ENCODE measurements at regions not wholly inside any gene's neighbourhood (a gene's known extent, or its start where the extent isn't known, plus 50 kb on each side); places are given as distances from the start of the nearest gene placed in this dataset.

DNA sequence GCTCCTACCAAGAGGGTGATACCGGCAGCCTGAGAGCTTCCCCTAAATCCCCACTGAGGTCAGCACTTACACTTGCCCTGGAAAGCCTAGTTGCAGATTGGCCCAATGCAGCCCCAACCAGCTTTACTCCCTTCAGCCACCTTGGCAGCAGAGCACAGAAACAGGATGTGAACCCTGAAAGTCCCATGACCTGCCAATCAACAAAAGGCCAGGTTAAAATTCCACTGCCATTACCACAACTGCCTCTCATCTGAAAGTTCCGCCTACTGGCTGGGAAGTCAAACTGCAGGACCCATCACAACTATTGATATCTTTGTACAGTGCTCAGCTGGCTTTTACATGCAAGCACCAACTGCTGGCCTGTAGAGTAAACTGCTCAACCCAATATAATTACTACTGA lies 156.2 kb downstream of the ZMAT3 start:
- no peaks in the 10 kb centered on the region for H3K27me3 ChIP-seq (ENCODE audit: insufficient read depth, low read depth, low read length)
- no peak for TF ChIP-seq POLR2AphosphoS5 (IDR thresholded peaks at IDR 0.05)
- TF ChIP-seq SMC3 (conservative IDR thresholded peaks at IDR 0.05; ENCODE audit: poor library complexity), result no peak
- no peak for TF ChIP-seq TAF1 (IDR thresholded peaks at IDR 0.05; ENCODE audit: low read depth)
- TF ChIP-seq REST (IDR thresholded peaks at IDR 0.05; ENCODE audit: borderline replicate concordance), result no peak
- no peak for TF ChIP-seq RAD21 (conservative IDR thresholded peaks at IDR 0.05)
- TF ChIP-seq EZH2 (IDR thresholded peaks at IDR 0.05; ENCODE audit: borderline replicate concordance, insufficient read depth, low read length, poor library complexity, severe bottlenecking), result no peak
- no peak for TF ChIP-seq EP300 (conservative IDR thresholded peaks at IDR 0.05; ENCODE audit: poor library complexity, severe bottlenecking)
- TF ChIP-seq, protein P1, sequence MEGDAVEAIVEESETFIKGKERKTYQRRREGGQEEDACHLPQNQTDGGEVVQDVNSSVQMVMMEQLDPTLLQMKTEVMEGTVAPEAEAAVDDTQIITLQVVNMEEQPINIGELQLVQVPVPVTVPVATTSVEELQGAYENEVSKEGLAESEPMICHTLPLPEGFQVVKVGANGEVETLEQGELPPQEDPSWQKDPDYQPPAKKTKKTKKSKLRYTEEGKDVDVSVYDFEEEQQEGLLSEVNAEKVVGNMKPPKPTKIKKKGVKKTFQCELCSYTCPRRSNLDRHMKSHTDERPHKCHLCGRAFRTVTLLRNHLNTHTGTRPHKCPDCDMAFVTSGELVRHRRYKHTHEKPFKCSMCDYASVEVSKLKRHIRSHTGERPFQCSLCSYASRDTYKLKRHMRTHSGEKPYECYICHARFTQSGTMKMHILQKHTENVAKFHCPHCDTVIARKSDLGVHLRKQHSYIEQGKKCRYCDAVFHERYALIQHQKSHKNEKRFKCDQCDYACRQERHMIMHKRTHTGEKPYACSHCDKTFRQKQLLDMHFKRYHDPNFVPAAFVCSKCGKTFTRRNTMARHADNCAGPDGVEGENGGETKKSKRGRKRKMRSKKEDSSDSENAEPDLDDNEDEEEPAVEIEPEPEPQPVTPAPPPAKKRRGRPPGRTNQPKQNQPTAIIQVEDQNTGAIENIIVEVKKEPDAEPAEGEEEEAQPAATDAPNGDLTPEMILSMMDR (IDR thresholded peaks at IDR 0.05; ENCODE audit: poor library complexity, severe bottlenecking), result no peak
- no peak for TF ChIP-seq MXI1 (conservative IDR thresholded peaks at IDR 0.05; ENCODE audit: poor library complexity, severe bottlenecking)
- no peaks in the 10 kb centered on the region for H3K9me2 ChIP-seq (ENCODE audit: insufficient read depth, low read length)
- H3K27ac ChIP-seq (ENCODE audit: low read length), result no peak overlapping the region
- H2AFZ ChIP-seq (ENCODE audit: low read depth, low read length), result no peak overlapping the region
- H4K20me1 ChIP-seq (ENCODE audit: insufficient read depth), result no peaks in the 10 kb centered on the region
- no peaks in the 10 kb centered on the region for H3K36me3 ChIP-seq (ENCODE audit: insufficient read depth, low read length)
- no peak overlapping the region for H3K9ac ChIP-seq (ENCODE audit: low read length)
- no peak overlapping the region for H3K4me2 ChIP-seq (ENCODE audit: low read length)
- no peak overlapping the region for H3K4me3 ChIP-seq (ENCODE audit: low read length)
- no peaks in the 10 kb centered on the region for H3K79me2 ChIP-seq (replicated peaks; ENCODE audit: insufficient read depth, low read length)
- H3F3A ChIP-seq (ENCODE audit: insufficient read depth, low read length, poor library complexity, severe bottlenecking), result no peaks in the 10 kb centered on the region
- peaks cover 13% of the 10 kb centered on the region for H3K9me3 ChIP-seq (ENCODE audit: low read length)

DNA sequence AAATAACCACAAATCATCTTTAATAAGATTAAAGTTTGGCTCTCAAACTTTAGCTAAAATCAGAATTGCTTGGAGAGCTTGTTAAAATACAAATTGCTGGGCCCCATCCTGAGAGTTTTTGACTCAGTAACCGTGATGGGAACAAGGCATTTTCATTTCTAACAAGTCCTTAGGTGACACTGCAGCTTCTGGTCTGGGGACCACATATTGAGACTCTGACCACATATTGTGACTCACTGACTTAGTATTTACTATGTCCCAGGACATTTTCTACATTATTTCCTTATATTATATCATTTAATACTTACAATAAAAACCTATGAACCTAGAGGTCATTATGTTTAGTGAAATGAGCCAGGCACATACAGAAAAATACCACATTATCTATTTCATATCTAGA lies 164.5 kb downstream of the ZMAT3 start:
- no peaks in the 10 kb centered on the region for H3K79me2 ChIP-seq (replicated peaks; ENCODE audit: insufficient read depth, low read length)
- H3K27ac ChIP-seq (ENCODE audit: low read length), result no peak overlapping the region
- TF ChIP-seq SMC3 (conservative IDR thresholded peaks at IDR 0.05; ENCODE audit: poor library complexity) (no peak), REST (IDR thresholded peaks at IDR 0.05; ENCODE audit: borderline replicate concordance) (no peak), TAF1 (IDR thresholded peaks at IDR 0.05; ENCODE audit: low read depth) (no peak), MXI1 (conservative IDR thresholded peaks at IDR 0.05; ENCODE audit: poor library complexity, severe bottlenecking) (no peak), RAD21 (conservative IDR thresholded peaks at IDR 0.05) (no peak), EP300 (conservative IDR thresholded peaks at IDR 0.05; ENCODE audit: poor library complexity, severe bottlenecking) (no peak), POLR2AphosphoS5 (IDR thresholded peaks at IDR 0.05) (no peak), EZH2 (IDR thresholded peaks at IDR 0.05; ENCODE audit: borderline replicate concordance, insufficient read depth, low read length, poor library complexity, severe bottlenecking) (no peak)
- TF ChIP-seq, protein P1 (IDR thresholded peaks at IDR 0.05; ENCODE audit: poor library complexity, severe bottlenecking), result no peak
- no peak overlapping the region for H3K4me2 ChIP-seq (ENCODE audit: low read length)
- H3K9me3 ChIP-seq (ENCODE audit: low read length), result no peaks in the 10 kb centered on the region
- H3K36me3 ChIP-seq (ENCODE audit: insufficient read depth, low read length), result no peaks in the 10 kb centered on the region
- H3F3A ChIP-seq (ENCODE audit: insufficient read depth, low read length, poor library complexity, severe bottlenecking), result no peaks in the 10 kb centered on the region
- H3K4me3 ChIP-seq (ENCODE audit: low read length), result no peak overlapping the region
- no peak overlapping the region for H2AFZ ChIP-seq (ENCODE audit: low read depth, low read length)
- H3K9ac ChIP-seq (ENCODE audit: low read length), result no peak overlapping the region
- H3K27me3 ChIP-seq (ENCODE audit: insufficient read depth, low read depth, low read length), result no peaks in the 10 kb centered on the region
- H4K20me1 ChIP-seq (ENCODE audit: insufficient read depth), result no peaks in the 10 kb centered on the region
- no peaks in the 10 kb centered on the region for H3K9me2 ChIP-seq (ENCODE audit: insufficient read depth, low read length)

Measured in neural cell (in vitro differentiated cells).